Kidney epithelial cell (primary cell): ENCODE measurements at regions not wholly inside any gene's neighbourhood (a gene's known extent, or its start where the extent isn't known, plus 50 kb on each side); places are given as distances from the start of the nearest gene placed in this dataset.
"Not testable (repeated sequence)": the region's sequence is repeated elsewhere in the genome, so short reads cannot be mapped to it uniquely, and the experiment has no call there.

Experiments used
- DNase-seq: peaks from one replicate; pipeline ENCODE4 v3.0.0-alpha.2; 2010; ENCODE audit warnings: low read depth
- H3K27me3 ChIP-seq: 2 replicates; pipeline ENCODE4 v1.6.0; 2011; ENCODE audit warnings: low read length; ENCODE audit not compliant: control insufficient read depth, insufficient read depth
- H3K36me3 ChIP-seq: 2 replicates; pipeline ENCODE4 v1.5.1; 2011; ENCODE audit warnings: low read length; ENCODE audit not compliant: control insufficient read depth, insufficient read depth
- H3K4me3 ChIP-seq: 2 replicates; pipeline ENCODE4 v1.5.1; 2011; ENCODE audit warnings: low read depth, mild to moderate bottlenecking, control low read depth, low read length
- TF ChIP-seq, protein P1 (sequence below): IDR thresholded peaks from 2 replicates; pipeline ENCODE4 v1.5.1; 2011; ENCODE audit warnings: mild to moderate bottlenecking, moderate library complexity, low read length, control low read depth, inconsistent platforms; ENCODE audit not compliant: insufficient read depth, poor library complexity, severe bottlenecking

DNA sequence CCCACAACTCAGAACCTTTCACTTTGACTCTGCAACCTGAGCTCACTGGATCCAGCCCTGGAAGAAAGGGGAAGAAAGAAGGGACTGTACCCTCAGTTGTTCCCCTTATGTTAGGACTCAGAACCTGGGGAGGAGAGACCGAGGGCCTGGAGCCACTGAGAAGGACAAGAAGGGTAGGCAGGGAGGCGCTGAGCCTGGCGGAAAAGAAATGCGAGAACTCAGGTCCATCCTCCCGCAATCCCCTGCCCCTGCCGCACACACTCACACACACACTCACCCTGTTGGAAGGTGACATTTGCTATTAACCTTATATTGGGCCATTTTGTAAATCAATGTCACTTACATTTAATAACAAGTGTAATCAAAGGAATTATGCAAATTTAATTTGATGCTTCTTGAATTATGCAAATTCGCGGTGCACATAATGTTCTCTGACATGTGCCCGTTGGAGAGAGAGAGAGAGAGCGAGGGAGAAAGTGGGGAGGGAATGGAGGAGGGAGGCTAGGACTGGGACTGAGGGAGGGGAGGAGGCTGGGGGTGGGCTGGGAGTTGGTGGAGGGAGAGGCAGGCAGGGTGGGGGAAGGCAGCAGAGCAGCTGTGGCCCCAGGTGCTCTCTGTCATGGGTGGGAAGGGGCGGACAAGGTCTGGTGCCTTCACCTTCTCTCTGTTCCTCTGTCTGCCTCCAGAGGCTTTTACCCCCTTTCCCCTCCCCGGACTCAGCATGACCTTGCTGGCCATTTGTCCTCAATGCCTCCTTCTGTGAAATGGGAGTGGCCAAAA, 99.6 kb upstream of the PAX2 start:
- peaks cover 54% of the 10 kb centered on the region for H3K27me3 ChIP-seq
- DNase-seq = no peak
- TF ChIP-seq, protein P1, sequence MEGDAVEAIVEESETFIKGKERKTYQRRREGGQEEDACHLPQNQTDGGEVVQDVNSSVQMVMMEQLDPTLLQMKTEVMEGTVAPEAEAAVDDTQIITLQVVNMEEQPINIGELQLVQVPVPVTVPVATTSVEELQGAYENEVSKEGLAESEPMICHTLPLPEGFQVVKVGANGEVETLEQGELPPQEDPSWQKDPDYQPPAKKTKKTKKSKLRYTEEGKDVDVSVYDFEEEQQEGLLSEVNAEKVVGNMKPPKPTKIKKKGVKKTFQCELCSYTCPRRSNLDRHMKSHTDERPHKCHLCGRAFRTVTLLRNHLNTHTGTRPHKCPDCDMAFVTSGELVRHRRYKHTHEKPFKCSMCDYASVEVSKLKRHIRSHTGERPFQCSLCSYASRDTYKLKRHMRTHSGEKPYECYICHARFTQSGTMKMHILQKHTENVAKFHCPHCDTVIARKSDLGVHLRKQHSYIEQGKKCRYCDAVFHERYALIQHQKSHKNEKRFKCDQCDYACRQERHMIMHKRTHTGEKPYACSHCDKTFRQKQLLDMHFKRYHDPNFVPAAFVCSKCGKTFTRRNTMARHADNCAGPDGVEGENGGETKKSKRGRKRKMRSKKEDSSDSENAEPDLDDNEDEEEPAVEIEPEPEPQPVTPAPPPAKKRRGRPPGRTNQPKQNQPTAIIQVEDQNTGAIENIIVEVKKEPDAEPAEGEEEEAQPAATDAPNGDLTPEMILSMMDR = no peak
- no peaks in the 10 kb centered on the region for H3K36me3 ChIP-seq
- H3K4me3 ChIP-seq = no peak overlapping the region

DNA sequence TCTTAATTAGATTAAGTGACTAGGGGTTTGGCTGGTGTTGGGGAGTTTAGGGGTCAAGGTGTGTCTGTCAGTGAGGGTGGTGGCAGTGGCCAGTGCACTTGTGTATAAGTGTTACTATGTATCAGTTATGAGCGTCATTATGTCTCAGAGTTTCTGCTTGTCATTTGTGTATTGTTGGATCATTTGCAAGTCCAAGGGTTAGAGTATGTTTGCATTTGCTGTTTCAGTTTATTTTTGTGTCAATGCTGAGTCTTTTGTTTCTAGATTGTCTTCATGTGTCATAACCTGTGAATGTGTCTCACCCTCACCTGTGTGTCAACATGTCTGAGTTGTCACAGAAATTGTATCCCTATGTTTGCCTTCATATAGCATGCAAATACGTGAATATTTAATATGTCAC, 97.5 kb upstream of the PAX2 start:
- H3K4me3 ChIP-seq = no peak overlapping the region
- H3K27me3 ChIP-seq = peaks cover 59% of the 10 kb centered on the region
- TF ChIP-seq, protein P1 = no peak
- no peaks in the 10 kb centered on the region for H3K36me3 ChIP-seq
- DNase-seq = no peak

DNA sequence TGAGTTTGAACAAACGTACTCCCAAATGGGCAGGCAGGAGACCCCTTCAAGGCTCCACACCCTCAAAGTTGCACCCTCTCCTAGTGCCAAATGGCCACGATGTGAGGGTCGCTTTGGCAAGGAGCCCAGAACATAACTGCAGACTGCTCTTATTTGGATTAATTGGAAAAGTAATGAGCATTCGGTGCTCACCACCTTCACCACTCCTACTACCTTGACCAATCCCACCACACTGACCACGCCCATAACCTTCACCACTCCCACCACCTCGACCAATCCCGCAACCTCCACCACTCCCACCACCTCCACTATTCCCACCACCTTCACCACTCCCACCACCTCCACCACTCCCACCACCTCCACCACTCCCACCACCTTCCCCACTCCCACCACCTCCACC, 94.7 kb upstream of the PAX2 start:
- DNase-seq = no peak
- TF ChIP-seq, protein P1 = no peak
- Histone ChIP-seq H3K27me3 (peaks cover 72% of the 10 kb centered on the region), H3K4me3 (no peak overlapping the region), H3K36me3 (no peaks in the 10 kb centered on the region)

DNA sequence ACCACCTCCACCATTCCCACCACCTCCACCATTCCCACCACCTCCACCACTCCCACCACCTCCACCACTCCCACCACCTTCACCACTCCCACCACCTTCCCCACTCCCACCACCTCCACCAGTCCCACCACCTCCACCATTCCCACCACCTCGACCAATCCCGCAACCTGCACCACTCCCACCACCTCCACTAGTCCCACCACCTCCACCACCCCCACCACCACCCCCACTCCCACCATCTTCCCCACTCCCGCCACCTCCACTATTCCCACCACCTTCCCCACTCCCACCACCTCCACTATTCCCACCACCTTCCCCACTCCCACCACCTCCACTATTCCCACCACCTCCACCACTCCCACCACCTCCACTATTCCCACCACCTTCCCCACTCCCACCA, 94.3 kb upstream of the PAX2 start:
- H3K4me3 ChIP-seq, DNase-seq, H3K36me3 ChIP-seq: not testable (repeated sequence)
- H3K27me3 ChIP-seq = peaks cover 72% of the 10 kb centered on the region

DNA sequence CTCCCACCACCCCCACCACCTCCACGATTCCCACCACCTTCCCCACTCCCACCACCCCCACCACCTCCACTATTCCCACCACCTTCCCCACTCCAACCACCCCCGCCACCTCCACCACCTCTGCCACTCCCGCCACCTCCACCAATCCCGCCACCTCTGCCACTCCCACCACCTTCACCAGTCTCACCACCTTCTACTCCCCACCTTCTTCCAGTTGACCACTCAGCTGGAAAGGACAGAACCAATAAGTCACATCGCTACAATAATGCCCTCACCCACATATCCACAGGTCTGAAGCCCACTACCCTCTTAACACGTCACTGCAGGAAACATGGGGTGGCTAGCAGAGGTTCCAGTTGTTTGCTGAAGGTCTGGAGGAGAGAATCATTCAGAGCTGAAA, 93.5 kb upstream of the PAX2 start:
- DNase-seq = no peak
- peaks cover 69% of the 10 kb centered on the region for H3K27me3 ChIP-seq
- H3K4me3 ChIP-seq = no peak overlapping the region
- TF ChIP-seq, protein P1 = no peak
- H3K36me3 ChIP-seq = no peaks in the 10 kb centered on the region

DNA sequence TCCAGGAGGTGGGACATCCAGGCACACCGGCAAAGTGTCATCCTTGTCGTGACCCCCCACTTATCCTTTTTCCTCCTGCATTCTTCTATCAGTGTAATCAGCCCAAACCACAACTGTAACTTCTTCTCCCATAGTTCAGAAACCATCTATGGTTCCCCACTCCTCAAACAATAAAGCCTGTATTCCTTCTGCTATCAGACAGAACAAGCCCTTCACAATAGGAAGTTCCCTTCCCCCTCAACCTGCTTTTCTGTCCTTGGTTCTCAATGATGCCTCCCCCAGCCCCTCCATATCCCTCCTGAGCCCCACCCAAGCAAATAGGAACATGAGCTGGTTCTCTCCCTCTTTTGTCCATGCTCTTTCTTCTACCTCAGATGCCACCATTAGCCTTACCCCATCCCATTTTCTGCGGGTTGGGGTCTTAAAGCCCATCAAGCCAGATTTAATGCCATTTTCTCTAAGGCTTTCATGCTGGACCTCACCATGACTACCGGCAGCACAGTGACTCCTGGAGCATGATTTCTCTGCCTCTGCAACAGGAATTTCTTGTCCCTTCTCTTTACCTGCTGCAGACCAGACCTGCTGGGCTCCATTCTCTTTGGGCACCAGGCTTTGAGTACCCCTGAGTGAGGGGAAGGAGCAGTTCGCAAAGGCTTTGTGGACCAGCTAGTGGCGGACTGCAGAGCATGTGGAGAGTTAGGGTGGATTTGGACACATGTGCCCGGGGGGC, 92.8 kb upstream of the PAX2 start:
- H3K4me3 ChIP-seq = no peak overlapping the region
- TF ChIP-seq, protein P1 = no peak
- no peak for DNase-seq
- H3K27me3 ChIP-seq = peaks cover 72% of the 10 kb centered on the region
- no peaks in the 10 kb centered on the region for H3K36me3 ChIP-seq
